ENCODE measurements at regions not wholly inside any gene's neighbourhood (a gene's known extent, or its start where the extent isn't known, plus 50 kb on each side); places are given as distances from the start of the nearest gene placed in this dataset.

DNA sequence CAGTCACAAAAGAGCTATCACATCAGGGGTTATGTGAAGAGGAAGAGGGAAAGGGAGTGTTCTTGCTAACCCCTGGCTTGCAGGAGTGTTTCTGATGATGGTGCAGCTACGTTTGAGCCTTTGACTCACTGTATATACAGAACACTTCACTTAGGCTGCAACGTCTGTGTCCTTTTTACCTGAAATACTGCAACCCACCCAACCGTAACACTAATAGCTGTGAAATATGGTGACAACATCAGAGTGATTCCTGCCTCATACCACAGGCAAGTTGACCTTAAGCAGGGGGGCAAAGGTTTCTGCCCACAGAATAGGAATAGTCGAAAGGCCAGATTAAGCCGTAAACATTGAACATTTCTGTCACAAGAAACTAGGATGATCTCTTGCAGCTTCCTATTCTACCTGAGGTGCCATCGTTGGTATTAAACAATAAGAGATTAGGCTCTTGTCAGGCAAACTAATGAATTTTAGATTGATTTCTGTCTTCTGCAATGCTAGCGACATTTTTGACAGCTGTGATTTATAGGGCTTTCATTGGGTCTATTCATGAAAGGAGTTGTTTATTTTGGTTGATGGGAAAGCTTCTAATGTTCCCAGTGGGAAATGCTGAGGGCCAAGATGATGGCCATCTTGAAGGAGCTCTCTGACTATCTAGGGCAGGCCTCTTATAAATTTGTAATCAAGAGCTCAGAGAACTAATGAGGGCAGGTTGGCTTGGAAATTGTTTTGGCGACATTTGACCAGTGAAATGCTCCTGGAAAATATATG is 316.8 kb downstream of the PIK3C3 start:
- H3K4me1 ChIP-seq (replicated peaks in 1 of 2; ENCODE audit: control insufficient read depth in 2 of 2, insufficient read depth in 2 of 2, low read length in 2 of 2): no peaks in the 10 kb centered on the region
- H3K79me2 ChIP-seq (ENCODE audit: control insufficient read depth, insufficient read depth, low read length): no peaks in the 10 kb centered on the region
- H3K36me3 ChIP-seq (ENCODE audit: control insufficient read depth, insufficient read depth, low read length): no peaks in the 10 kb centered on the region
- H4K20me1 ChIP-seq (replicated peaks; ENCODE audit: control insufficient read depth, insufficient read depth, low read length): no peaks in the 10 kb centered on the region
- no peak for DNase-seq (ENCODE audit: extremely low read depth in 1 of 4, low spot score in 3 of 4)
- in situ Hi-C loops (cut with MboI) (no loop called here), intact Hi-C loops (cut with micrococcal nuclease) (no loop called here)
- H3K4me2 ChIP-seq (ENCODE audit: insufficient read depth, low read length): no peak overlapping the region
- FAIRE-seq: no peak
- POLR2A ChIA-PET: no interaction called here
- CTCF ChIA-PET (ENCODE audit: low intra/inter-chr PET ratio): no interaction called here
- no TSS peak for BruUV-seq (replicated peaks)
- no peaks in the 10 kb centered on the region for H3K9me1 ChIP-seq (ENCODE audit: control insufficient read depth, insufficient read depth, low read length)
- no peak for ATAC-seq
- H3K4me3 ChIP-seq: no peak overlapping the region
- H3K9ac ChIP-seq (ENCODE audit: insufficient read depth in 1 of 2, low read depth in 2 of 2, low read length in 2 of 2): no peak overlapping the region
- H3K27ac ChIP-seq (ENCODE audit: extremely low read depth, low read depth, low read length): no peak overlapping the region
- H3K27me3 ChIP-seq (ENCODE audit: control insufficient read depth in 2 of 2, insufficient read depth in 2 of 2, low read length in 2 of 2): no peaks in the 10 kb centered on the region
- H2AFZ ChIP-seq (ENCODE audit: low read depth, low read length): no peak overlapping the region
- H3K9me3 ChIP-seq (replicated peaks; ENCODE audit: control insufficient read depth, insufficient read depth, low read depth, low read length): no peaks in the 10 kb centered on the region
- 1% methylated on average over 8 of the region's 8 CpGs for WGBS (ENCODE audit: insufficient coverage, low coverage, missing lambda C conversion rate)
- TF ChIP-seq ZNF165 (CRISPR knock-in tag; IDR thresholded peaks at IDR 0.05; ENCODE audit: borderline replicate concordance) (no peak), PHF8 (IDR thresholded peaks at IDR 0.05; ENCODE audit: borderline replicate concordance, low read length) (no peak), RERE (CRISPR knock-in tag; IDR thresholded peaks at IDR 0.05; ENCODE audit: borderline replicate concordance) (no peak), SIX5 (IDR thresholded peaks at IDR 0.05; ENCODE audit: borderline replicate concordance in 1 of 2, insufficient read depth in 1 of 2, low read depth in 1 of 2, low read length in 2 of 2) (no peak), TBL1XR1 (IDR thresholded peaks at IDR 0.05; ENCODE audit: low read length in 2 of 2) (no peak), ZBTB17 (CRISPR knock-in tag; IDR thresholded peaks at IDR 0.05) (no peak), ZBTB34 (CRISPR knock-in tag; IDR thresholded peaks at IDR 0.05) (no peak), EP300 (IDR thresholded peaks at IDR 0.05; ENCODE audit: low read length) (no peak)
- TF ChIP-seq, protein P1, sequence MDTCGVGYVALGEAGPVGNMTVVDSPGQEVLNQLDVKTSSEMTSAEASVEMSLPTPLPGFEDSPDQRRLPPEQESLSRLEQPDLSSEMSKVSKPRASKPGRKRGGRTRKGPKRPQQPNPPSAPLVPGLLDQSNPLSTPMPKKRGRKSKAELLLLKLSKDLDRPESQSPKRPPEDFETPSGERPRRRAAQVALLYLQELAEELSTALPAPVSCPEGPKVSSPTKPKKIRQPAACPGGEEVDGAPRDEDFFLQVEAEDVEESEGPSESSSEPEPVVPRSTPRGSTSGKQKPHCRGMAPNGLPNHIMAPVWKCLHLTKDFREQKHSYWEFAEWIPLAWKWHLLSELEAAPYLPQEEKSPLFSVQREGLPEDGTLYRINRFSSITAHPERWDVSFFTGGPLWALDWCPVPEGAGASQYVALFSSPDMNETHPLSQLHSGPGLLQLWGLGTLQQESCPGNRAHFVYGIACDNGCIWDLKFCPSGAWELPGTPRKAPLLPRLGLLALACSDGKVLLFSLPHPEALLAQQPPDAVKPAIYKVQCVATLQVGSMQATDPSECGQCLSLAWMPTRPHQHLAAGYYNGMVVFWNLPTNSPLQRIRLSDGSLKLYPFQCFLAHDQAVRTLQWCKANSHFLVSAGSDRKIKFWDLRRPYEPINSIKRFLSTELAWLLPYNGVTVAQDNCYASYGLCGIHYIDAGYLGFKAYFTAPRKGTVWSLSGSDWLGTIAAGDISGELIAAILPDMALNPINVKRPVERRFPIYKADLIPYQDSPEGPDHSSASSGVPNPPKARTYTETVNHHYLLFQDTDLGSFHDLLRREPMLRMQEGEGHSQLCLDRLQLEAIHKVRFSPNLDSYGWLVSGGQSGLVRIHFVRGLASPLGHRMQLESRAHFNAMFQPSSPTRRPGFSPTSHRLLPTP (IDR thresholded peaks at IDR 0.05; ENCODE audit: borderline replicate concordance, extremely low read depth, insufficient read length): no peak
- TF ChIP-seq, protein P2, sequence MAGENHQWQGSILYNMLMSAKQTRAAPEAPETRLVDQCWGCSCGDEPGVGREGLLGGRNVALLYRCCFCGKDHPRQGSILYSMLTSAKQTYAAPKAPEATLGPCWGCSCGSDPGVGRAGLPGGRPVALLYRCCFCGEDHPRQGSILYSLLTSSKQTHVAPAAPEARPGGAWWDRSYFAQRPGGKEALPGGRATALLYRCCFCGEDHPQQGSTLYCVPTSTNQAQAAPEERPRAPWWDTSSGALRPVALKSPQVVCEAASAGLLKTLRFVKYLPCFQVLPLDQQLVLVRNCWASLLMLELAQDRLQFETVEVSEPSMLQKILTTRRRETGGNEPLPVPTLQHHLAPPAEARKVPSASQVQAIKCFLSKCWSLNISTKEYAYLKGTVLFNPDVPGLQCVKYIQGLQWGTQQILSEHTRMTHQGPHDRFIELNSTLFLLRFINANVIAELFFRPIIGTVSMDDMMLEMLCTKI (IDR thresholded peaks at IDR 0.05; ENCODE audit: partially characterized antibody): no peak
